ENCODE measurements at regions not wholly inside any gene's neighbourhood (a gene's known extent, or its start where the extent isn't known, plus 50 kb on each side); places are given as distances from the start of the nearest gene placed in this dataset.
"Not testable (repeated sequence)": the region's sequence is repeated elsewhere in the genome, so short reads cannot be mapped to it uniquely, and the experiment has no call there.

- no peak for DNase-seq
Observed at GRCh38 chr6:82741996-82742385, 323.6 kb downstream of the UBE3D start.

GRCh38 chr6:82744286-82745015 lies 321.2 kb downstream of the UBE3D start:
- no peak for DNase-seq

DNA sequence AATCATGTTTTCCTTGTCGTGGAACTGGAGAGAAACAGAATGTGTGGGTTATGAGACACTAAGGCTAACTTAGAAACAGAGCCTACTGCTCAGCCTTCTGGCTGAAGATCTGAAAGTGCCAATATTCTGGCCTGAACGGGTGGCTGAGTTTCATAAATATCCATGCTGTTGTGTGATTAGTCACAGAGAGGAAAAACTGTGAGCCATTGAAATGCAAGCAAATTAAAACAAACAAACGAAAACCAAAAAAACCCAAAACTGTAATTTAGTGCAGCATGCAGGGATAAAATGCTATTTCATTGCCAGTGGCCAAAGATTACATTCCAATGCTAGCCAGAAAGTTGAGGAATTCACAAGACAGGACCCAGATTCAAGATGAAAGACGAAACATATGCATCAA lies 315.1 kb downstream of the UBE3D start:
- no peak for DNase-seq

DNA sequence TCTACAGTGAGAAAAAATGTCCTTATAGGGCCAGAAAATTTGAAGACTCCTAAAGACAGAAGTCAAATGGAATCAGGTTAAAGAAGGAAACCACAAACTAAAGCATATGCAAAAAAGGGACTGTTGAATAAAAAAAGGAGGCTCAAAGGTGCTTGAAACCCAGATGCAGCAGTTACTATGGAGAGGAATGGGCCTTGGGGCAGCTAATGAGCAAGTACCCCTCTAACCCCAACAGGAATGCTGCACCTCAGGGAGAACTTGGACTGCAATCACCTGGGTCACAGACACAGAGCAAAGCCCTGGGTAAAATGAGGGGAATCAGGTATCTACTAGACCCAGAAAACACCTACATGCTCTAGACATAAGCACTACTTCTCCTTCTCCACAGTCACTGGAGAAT lies 313.9 kb downstream of the UBE3D start:
- no peak for DNase-seq

DNA sequence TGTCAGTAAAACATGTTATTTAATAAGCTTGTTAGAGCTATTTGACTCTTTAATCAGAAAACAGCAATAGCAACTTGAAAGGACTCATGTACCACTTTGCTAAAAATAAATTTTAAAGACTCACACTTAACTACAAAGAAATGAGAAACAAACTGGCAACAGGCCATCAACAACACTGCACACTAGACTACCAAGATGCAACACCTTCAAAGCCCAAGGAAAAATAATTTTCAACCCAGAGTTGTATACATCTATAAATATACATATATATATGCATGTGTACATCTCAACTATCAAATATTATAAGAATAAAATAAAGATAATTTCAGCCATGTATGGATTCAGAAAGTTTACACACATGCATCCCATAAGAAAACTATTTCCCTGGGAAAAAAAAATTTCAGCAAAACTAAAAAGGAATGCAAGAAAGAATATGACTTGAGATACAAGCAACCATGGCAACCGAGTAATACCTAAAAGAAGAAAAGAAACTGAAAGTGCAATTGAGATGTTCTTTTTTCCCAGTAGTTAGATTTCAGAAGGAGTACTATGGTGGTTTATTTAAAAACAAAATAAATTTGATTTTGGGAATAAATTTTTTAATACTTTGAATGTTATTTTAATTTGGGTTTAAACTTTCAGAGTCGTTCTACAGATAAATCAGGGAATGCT lies 303.8 kb downstream of the UBE3D start:
- DNase-seq: no peak

GRCh38 chr6:82766476-82766875 lies 299.2 kb downstream of the UBE3D start:
- no peak for DNase-seq

DNA sequence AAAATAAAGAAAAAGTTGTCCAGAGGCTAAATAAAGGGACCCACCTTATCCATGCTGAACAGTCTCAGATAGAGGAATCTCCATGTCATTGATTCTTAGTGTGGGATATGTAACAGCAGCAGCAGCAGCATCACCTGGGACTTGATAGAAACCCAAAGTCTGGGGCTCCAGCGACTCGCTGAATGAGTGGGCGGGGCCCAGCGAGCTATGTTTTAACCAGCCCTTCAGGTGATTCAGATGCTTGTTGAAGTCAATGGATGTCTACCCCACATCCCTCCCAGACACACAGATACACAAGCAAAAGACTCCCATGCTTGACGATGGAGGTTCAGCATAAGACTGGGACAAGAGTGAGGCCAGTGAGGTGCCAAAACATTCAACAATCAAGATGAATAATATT lies 298.6 kb downstream of the UBE3D start:
- no peak for DNase-seq

DNA sequence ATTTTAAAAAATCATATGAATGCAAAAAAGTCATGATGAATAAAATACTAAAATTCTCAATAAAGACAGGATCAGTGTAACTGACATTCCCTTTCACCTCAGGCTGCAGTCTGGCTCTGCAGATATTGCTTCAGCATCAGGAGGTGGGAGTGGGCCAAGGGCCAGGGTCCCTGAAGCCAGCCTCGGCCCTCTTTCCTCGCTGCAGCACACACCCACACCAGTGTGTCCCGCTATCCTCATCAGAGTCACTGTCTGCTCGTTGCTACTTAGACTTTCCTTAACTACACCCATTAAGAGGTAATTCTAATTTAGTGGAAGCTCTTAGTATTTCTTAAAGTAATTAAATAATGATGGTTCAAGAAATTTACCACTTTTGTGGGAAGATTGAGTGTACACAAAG lies 298.2 kb downstream of the UBE3D start:
- DNase-seq: no peak

- no peak for DNase-seq
Observed at GRCh38 chr6:82772851-82773717, 292.6 kb downstream of the UBE3D start.

DNA sequence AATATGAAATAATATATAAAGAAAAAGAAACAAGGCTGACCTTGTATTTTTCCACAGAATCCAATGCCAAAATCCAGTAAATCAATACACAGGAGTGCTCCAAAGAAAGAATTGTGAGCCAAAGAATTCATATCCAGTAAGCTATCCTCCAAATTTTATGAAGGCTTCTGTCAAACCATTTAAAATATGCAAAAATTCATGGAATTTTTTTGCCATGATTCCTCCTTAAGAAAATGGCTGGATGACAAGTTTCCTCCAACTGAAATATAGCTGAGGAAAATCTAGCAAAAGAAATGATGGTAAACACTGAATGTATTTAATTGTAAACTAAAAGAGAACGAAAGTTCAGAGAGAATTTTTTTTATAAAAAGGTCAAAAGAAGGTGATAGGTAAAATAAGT lies 290.3 kb downstream of the UBE3D start:
- no peak for DNase-seq

DNA sequence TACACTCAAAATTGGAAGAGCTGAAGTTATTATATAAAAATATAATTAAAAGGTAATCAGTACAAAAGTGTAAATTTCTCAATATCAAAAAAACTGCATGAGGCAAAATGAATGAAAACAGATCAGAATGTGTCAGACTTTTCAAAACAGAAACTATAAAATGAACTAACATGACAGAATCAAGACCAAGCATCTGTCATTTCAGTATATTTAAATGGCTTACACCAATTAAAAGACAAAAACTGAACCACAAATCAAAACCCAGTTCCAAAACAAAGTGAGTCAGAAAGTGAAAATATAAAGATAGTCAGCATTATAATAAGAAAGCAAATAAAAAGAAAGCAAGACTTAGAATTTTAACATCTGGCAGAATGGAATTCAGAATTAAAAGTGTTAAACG lies 289.7 kb downstream of the UBE3D start:
- DNase-seq: peak in 1 of 5 experiments; percentile 2

DNA sequence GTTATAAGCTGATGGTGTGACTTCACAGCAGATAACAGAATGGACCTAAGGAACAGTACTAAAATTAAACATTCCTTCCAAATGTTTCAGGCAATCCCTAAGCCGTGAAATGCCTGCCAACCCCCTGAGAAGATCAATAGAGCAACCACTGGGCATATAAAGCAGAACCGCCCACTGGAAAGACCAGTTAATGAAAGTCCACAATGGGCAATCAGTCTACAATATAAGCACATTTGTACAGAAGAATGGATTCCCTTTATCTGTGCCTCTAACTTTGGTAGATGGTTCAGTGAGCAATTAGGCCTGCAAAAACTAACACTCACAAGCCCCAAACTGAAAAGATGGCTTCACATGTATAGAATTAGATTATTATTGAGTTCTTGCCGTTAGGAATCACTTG lies 286.6 kb downstream of the UBE3D start:
- DNase-seq: no peak

DNA sequence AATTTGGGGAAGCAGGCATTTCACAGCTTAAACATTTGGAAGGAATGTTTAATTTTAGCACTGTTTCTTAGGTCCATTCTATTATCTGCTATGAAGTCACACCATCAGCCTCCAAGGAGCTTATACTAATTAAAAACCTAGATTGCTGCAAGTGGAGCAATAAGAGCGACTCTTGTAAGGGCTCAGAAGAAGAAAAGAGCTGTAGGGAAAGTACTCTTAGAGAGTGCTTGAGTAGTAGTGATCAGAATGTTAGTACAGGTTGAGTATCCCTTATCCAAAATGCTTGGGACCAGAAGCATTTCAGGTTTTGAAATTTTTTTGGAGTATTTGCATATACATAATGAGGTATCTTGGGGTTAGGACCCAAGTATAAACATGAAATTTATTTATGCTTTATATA lies 285.3 kb downstream of the UBE3D start:
- no peak for DNase-seq

DNA sequence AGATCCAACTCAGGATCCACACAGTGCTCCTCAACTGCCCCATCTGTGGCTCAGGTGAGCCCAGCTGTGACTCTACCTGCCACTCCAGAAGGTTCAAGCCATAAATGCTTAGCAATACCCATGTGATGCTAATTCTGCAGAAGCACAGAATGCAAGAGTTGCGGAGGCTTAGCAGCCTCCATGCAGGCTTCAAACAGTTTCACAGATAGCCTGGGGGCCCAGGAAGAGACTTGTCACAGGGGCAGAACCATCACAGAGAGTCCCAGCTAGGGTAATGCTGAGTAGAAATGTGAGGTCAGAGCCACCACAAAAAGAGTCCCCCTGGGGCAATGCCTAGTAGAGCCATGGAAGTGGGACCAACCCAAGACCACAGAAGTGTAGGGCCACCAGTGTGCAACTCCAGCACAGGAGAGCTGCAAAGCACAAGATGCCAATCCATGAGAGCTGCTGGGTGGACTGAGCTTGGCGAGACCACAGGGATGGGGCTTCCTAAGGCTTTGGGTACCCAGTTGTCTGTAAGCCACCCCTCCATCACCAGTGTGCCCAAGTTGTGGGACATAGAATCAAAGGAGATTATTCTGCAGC lies 283.9 kb downstream of the UBE3D start:
- DNase-seq: no peak

- DNase-seq: no peak
Observed at GRCh38 chr6:82783587-82784236, 281.9 kb downstream of the UBE3D start.

DNA sequence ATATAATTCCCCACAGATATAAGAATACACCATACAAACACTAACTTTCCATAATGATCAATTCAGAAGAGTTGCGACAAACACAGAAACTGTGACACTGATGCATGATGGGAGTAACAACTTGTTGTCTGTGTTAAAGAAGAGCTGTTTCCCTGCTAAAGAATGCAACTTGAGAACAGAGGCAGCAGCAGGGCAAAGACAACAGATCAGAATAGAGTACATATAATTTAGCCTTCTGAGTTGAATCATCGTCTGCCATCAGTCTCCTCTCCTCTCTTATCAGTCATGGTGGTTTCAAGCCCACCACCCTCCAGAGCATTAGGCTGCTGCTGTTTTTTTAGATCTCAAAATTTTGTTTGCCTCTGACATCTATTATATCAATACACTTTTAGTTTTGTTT lies 280.4 kb downstream of the UBE3D start:
- DNase-seq: no peak

DNA sequence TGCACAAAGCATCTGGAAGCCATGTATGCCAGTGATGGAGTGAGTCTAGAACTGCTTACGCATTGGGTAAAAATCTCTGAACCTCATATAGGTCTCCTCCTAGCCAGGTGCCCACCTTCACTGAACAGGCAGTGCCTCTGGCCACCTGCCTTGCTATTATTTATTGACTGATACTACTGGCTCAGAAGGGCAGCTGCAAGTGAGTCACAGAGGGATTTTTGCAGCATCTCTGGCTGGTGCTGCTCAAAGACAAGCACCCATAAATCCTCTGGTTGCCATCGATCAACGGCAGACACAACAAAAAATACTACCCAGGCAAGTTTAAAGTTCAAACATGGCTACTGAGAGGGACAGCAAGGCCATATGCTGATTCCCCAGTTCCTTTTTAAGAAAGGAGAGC lies 279.4 kb downstream of the UBE3D start:
- DNase-seq: no peak

GRCh38 chr6:82795940-82796339 lies 269.7 kb downstream of the UBE3D start:
- DNase-seq: no peak

- DNase-seq: no peak
Observed at GRCh38 chr6:82801083-82801482, 264.6 kb downstream of the UBE3D start.

DNA sequence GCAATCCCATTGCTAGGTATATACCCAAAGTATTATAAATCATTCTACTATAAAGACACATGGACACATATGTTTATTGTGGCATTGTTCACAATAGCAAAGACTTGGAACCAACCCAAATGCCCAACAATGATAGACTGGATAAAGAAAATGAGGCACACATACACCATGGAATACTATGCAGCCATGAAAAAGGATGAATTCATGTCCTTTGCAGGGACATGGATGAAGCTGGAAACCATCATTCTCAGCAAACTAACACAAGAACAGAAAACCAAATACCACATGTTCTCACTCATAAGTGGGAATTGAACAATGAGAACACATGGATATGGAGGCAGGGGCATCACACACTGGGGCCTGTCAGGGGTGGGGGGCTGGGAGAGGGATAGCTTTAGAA lies 249.4 kb downstream of the UBE3D start:
- DNase-seq: not testable (repeated sequence)

DNA sequence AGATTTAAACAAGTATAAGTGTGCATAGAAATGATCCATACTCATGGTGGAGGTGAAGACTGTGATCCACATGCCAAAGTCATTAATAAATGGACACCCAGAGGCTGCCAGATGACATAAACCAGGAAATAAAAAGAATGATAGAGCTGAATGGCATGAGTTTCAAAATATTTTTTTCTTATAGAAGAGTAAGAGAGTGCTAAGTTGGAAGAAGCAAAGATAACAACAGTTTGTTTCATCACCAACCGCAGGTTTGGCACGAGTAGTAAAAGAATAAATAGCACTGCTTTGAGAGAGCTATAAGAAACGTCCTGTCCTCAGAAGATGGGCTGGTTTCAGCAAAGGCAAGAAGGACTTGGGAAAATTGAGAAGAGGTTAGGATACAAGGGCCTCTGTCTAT lies 246.9 kb downstream of the UBE3D start:
- no peak for DNase-seq

- DNase-seq: no peak
Observed at GRCh38 chr6:82823361-82823760, 242.3 kb downstream of the UBE3D start.

GRCh38 chr6:82832811-82833210 lies 232.8 kb downstream of the UBE3D start:
- no peak for DNase-seq

Measured in T-helper 2 cell (primary cell).